ENCODE measurements at regions not wholly inside any gene's neighbourhood (a gene's known extent, or its start where the extent isn't known, plus 50 kb on each side); places are given as distances from the start of the nearest gene placed in this dataset.

DNA sequence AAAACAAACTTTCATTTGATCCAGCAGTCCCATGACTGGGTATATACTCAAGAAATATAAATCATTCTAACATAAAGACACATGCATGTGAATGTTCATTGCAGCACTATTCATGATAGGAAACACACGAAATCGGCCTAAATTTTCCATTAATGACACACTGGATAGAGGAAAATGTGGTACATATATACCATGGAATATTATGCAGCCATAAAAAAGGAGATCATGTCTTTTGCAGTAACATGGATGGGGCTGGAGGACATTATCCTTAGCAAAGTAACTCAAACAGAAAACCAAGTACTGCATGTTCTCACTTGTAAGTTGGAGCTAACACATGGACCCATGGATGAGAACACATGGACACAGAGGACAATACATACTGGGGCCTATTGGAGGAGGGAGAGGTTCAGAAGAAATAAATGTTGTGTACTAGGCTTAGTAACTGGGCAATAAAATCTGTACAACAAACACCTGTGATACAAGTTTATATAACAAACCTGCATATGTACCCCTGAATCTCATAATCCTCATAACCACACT is 283.6 kb downstream of the LMO7 start:
- no peak for FAIRE-seq

DNA sequence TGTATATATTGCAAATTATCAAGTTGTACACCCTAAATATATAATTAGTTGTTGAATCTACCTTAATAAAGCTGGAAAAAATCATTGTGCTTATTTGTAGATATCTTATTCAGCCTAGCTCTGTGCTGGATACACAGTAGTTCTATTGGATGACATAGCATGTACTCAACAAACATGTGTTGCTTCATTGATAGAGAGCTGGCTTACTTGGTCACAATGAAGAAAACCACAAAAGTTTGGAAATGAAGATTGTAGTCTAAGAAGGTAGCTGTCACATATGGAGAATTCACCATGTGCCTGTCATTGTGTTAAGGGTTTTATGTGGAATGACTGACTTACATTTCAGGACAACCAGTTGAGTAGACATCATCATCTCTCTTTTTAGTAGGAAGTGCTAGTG is 278.9 kb downstream of the LMO7 start:
- FAIRE-seq, result no peak

DNA sequence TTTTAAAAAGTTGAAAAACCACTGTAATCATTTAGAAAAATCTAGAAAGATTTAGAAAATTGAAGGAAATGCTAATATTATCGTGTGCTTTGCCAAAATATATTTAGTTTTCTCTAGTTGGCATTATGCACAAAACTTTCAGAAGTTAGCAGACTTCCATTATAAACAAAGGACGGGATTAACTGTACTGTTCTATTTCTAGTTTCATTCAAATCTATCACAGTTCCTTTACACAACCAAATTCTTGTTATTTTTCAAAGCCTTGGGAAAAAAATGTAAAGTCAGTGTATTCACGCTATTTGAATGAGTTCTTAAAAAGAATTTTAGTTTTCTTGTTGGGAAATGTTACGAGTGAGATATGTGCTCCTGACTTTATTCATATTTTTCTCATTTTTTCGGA is 277.8 kb downstream of the LMO7 start:
- no peak for FAIRE-seq

DNA sequence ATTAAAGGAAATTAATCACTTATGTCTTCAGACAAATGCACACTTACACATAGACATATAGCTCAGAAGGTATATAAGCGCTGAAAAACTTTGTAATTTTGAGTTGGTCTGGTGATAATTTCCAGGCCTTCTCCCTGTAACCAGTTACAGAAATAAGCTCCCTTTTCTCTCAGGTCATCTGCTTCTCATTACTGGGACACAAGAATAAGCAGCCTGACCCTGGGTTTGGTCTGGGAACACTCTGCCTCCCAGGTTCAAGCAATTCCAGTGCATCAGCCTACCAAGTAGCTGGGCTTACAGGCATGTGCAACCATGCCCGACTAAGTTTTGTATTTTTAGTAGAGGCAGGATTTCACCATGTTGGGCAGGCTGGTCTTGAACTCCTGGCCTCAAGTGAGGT is 274.5 kb downstream of the LMO7 start:
- FAIRE-seq, result no peak

Measured in A204.1 (cell line).